SK-N-MC (cell line): ENCODE measurements at regions not wholly inside any gene's neighbourhood (a gene's known extent, or its start where the extent isn't known, plus 50 kb on each side); places are given as distances from the start of the nearest gene placed in this dataset.

Experiments
- EZH2 ChIP-seq: fragments of 200-600 bp; sonication (generic); IDR thresholded peaks from one replicate; pipeline ENCODE4 v1.6.1; 2017; ENCODE audit warnings: antibody characterized with exemption
- POLR2AphosphoS5 ChIP-seq: IDR thresholded peaks from 2 replicates; pipeline ENCODE4 v1.6.1; 2012; ENCODE audit warnings: mild to moderate bottlenecking, low read depth, low read length, borderline replicate concordance

GRCh38 chr5:120789918-120790317, 325.8 kb downstream of the PRR16 start:
- no peak for TF ChIP-seq EZH2
- no peak for TF ChIP-seq POLR2AphosphoS5
